HEK293 (cell line): ENCODE measurements at regions not wholly inside any gene's neighbourhood (a gene's known extent, or its start where the extent isn't known, plus 50 kb on each side); places are given as distances from the start of the nearest gene placed in this dataset.
A peak's percentile ranks its signal among the peaks of the same experiment; 100 is the strongest.

Experiments
- CTCF ChIA-PET: fragments of 350-600 bp; formaldehyde crosslinking; extraction: SDS; loops from one replicate; lab custom pipeline; 2021; ENCODE audit warnings: antibody characterized with exemption; lab: Yijun Ruan, JAX
- POLR2A ChIA-PET: fragments of 300-600 bp; formaldehyde crosslinking; extraction: SDS; loops from one replicate; lab custom pipeline; 2020; ENCODE audit warnings: antibody characterized with exemption, inconsistent platforms; lab: Yijun Ruan, JAX
- H3K27ac ChIP-seq: fragments of 200-500 bp; sonication (Bioruptor generic); 2 replicates; pipeline ENCODE4 v1.5.1; 2014; ENCODE audit warnings: low read depth, low read length, control low read depth, inconsistent platforms; ENCODE audit errors: extremely low read depth
- H3K36me3 ChIP-seq, 2 experiments: fragments of 200-500 bp in 1 of 2; sonication (Bioruptor generic) in 1 of 2; 1 replicate in 1 of 2; 2 replicates in 1 of 2; pipeline ENCODE4 v1.5.1; 2014 to 2017; ENCODE audit warnings: inconsistent platforms in 2 of 2, low read length in 2 of 2; ENCODE audit not compliant: control insufficient read depth in 2 of 2, insufficient read depth in 1 of 2
- H3K4me1 ChIP-seq: fragments of 200-500 bp; sonication (Bioruptor generic); 2 replicates; pipeline ENCODE4 v1.5.1; 2014; ENCODE audit warnings: mild to moderate bottlenecking, low read length, inconsistent platforms; ENCODE audit not compliant: control insufficient read depth, insufficient read depth
- H3K4me3 ChIP-seq: 2 replicates; pipeline ENCODE4 v1.5.1; 2011; ENCODE audit warnings: low read depth, mild to moderate bottlenecking, control low read depth, low read length, moderate library complexity
- H3K9me3 ChIP-seq: fragments of 200-500 bp; sonication (Bioruptor generic); 2 replicates; pipeline ENCODE4 v1.5.1; 2014; ENCODE audit warnings: low read depth, low read length, inconsistent platforms; ENCODE audit not compliant: control insufficient read depth, insufficient read depth
- GFI1B ChIP-seq: fragments of 450-650 bp; formaldehyde crosslinking; IDR thresholded peaks from 2 replicates; pipeline ENCODE4 v1.5.1; 2016; ENCODE audit warnings: missing biosample characterization, missing genetic modification characterization
- GLIS1 ChIP-seq: fragments of 450-650 bp; formaldehyde crosslinking; IDR thresholded peaks from 2 replicates; pipeline ENCODE4 v1.5.1; 2016; ENCODE audit warnings: missing biosample characterization, missing genetic modification characterization
- HOXC10 ChIP-seq: sonication (generic); formaldehyde crosslinking; IDR thresholded peaks from 2 replicates; pipeline ENCODE4 v1.8.1; 2023; ENCODE audit warnings: mild to moderate bottlenecking, missing genetic modification reagents
- HOXD13 ChIP-seq: sonication (generic); formaldehyde crosslinking; IDR thresholded peaks from 2 replicates; pipeline ENCODE4 v1.8.0; 2022; ENCODE audit warnings: missing genetic modification reagents, borderline replicate concordance
- KLF16 ChIP-seq: fragments of 450-650 bp; formaldehyde crosslinking; IDR thresholded peaks from 2 replicates; pipeline ENCODE4 v1.5.1; 2017; ENCODE audit warnings: missing biosample characterization, missing genetic modification characterization
- REPIN1 ChIP-seq: fragments of 450-650 bp; formaldehyde crosslinking; IDR thresholded peaks from 2 replicates; pipeline ENCODE4 v1.5.1; 2017; ENCODE audit warnings: missing biosample characterization, missing genetic modification characterization, low read depth
- SP2 ChIP-seq: fragments of 450-650 bp; formaldehyde crosslinking; IDR thresholded peaks from 2 replicates; pipeline ENCODE4 v1.5.1; 2016; ENCODE audit warnings: missing biosample characterization, missing genetic modification characterization
- ZBTB21 ChIP-seq: fragments of 450-650 bp; formaldehyde crosslinking; IDR thresholded peaks from 2 replicates; pipeline ENCODE4 v1.5.1; 2017; ENCODE audit warnings: missing biosample characterization, missing genetic modification characterization
- ZEB2 ChIP-seq: fragments of 450-650 bp; formaldehyde crosslinking; IDR thresholded peaks from 2 replicates; pipeline ENCODE4 v1.5.1; 2016; ENCODE audit warnings: missing biosample characterization, missing genetic modification characterization
- ZFP69B ChIP-seq: fragments of 450-650 bp; formaldehyde crosslinking; IDR thresholded peaks from 2 replicates; pipeline ENCODE4 v1.5.1; 2016; ENCODE audit warnings: missing biosample characterization, missing genetic modification characterization
- ZIC2 ChIP-seq: fragments of 450-650 bp; formaldehyde crosslinking; IDR thresholded peaks from 2 replicates; pipeline ENCODE4 v1.5.1; 2016; ENCODE audit warnings: missing biosample characterization, missing genetic modification characterization
- ZNF10 ChIP-seq: fragments of 450-650 bp; formaldehyde crosslinking; IDR thresholded peaks from 2 replicates; pipeline ENCODE4 v1.5.1; 2017; ENCODE audit warnings: missing biosample characterization, missing genetic modification characterization
- ZNF157 ChIP-seq: fragments of 450-650 bp; formaldehyde crosslinking; IDR thresholded peaks from 2 replicates; pipeline ENCODE4 v1.5.1; 2016; ENCODE audit warnings: missing biosample characterization, missing genetic modification characterization
- ZNF184 ChIP-seq: fragments of 450-650 bp; IDR thresholded peaks from 2 replicates; pipeline ENCODE4 v1.5.1; 2018; ENCODE audit warnings: missing biosample characterization, mild to moderate bottlenecking, missing genetic modification characterization
- ZNF202 ChIP-seq: fragments of 450-650 bp; formaldehyde crosslinking; IDR thresholded peaks from 2 replicates; pipeline ENCODE4 v1.5.1; 2016; ENCODE audit warnings: missing biosample characterization, missing genetic modification characterization, borderline replicate concordance
- ZNF221 ChIP-seq: fragments of 450-650 bp; formaldehyde crosslinking; IDR thresholded peaks from 2 replicates; pipeline ENCODE4 v1.5.1; 2017; ENCODE audit warnings: missing biosample characterization, missing genetic modification characterization, borderline replicate concordance
- ZNF239 ChIP-seq: fragments of 450-650 bp; formaldehyde crosslinking; IDR thresholded peaks from 2 replicates; pipeline ENCODE4 v1.5.1; 2016; ENCODE audit warnings: missing biosample characterization, missing genetic modification characterization
- ZNF292 ChIP-seq: fragments of 450-650 bp; formaldehyde crosslinking; IDR thresholded peaks from 2 replicates; pipeline ENCODE4 v1.5.1; 2016; ENCODE audit warnings: low read depth, missing biosample characterization, missing genetic modification characterization, borderline replicate concordance
- ZNF324 ChIP-seq: fragments of 450-650 bp; formaldehyde crosslinking; IDR thresholded peaks from 2 replicates; pipeline ENCODE4 v1.5.1; 2016; ENCODE audit warnings: missing biosample characterization, missing genetic modification characterization
- ZNF391 ChIP-seq: fragments of 450-650 bp; formaldehyde crosslinking; IDR thresholded peaks from 2 replicates; pipeline ENCODE4 v1.5.1; 2016; ENCODE audit warnings: low read depth, missing biosample characterization, missing genetic modification characterization, borderline replicate concordance
- ZNF510 ChIP-seq: fragments of 450-650 bp; formaldehyde crosslinking; IDR thresholded peaks from 2 replicates; pipeline ENCODE4 v1.5.1; 2018; ENCODE audit warnings: mild to moderate bottlenecking, missing genetic modification characterization, missing biosample characterization; ENCODE audit not compliant: insufficient replicate concordance
- ZNF521 ChIP-seq: fragments of 450-650 bp; formaldehyde crosslinking; IDR thresholded peaks from 2 replicates; pipeline ENCODE4 v1.5.1; 2017; ENCODE audit warnings: missing biosample characterization, mild to moderate bottlenecking, missing genetic modification characterization
- ZNF561 ChIP-seq: fragments of 450-650 bp; IDR thresholded peaks from 2 replicates; pipeline ENCODE4 v1.5.1; 2018; ENCODE audit warnings: missing biosample characterization, missing genetic modification characterization, borderline replicate concordance
- ZNF571 ChIP-seq: fragments of 450-650 bp; formaldehyde crosslinking; IDR thresholded peaks from 2 replicates; pipeline ENCODE4 v1.5.0; 2017; ENCODE audit warnings: missing biosample characterization, missing genetic modification characterization
- ZNF621 ChIP-seq: fragments of 450-650 bp; formaldehyde crosslinking; IDR thresholded peaks from 2 replicates; pipeline ENCODE4 v1.5.1; 2017; ENCODE audit warnings: missing biosample characterization, missing genetic modification characterization
- ZNF660 ChIP-seq: fragments of 450-650 bp; IDR thresholded peaks from 2 replicates; pipeline ENCODE4 v1.5.1; 2018; ENCODE audit warnings: missing biosample characterization, mild to moderate bottlenecking, missing genetic modification characterization
- TF ChIP-seq, protein P1 (sequence below): fragments of 450-650 bp; formaldehyde crosslinking; optimal IDR thresholded peaks from 2 replicates; pipeline ENCODE3; 2016; ENCODE audit warnings: missing biosample characterization, mild to moderate bottlenecking, missing genetic modification characterization
- TF ChIP-seq, protein P2 (sequence below): fragments of 450-650 bp; formaldehyde crosslinking; IDR thresholded peaks from 2 replicates; pipeline ENCODE4 v1.5.1; 2016; ENCODE audit warnings: missing biosample characterization, missing genetic modification characterization
- TF ChIP-seq, protein P3 (sequence below): fragments of 450-650 bp; formaldehyde crosslinking; IDR thresholded peaks from 2 replicates; pipeline ENCODE4 v1.5.1; 2016; ENCODE audit warnings: missing biosample characterization, missing genetic modification characterization
- TF ChIP-seq, protein P4 (sequence below): fragments of 450-650 bp; formaldehyde crosslinking; IDR thresholded peaks from 2 replicates; pipeline ENCODE4 v1.5.1; 2017; ENCODE audit warnings: missing biosample characterization, missing genetic modification characterization

DNA sequence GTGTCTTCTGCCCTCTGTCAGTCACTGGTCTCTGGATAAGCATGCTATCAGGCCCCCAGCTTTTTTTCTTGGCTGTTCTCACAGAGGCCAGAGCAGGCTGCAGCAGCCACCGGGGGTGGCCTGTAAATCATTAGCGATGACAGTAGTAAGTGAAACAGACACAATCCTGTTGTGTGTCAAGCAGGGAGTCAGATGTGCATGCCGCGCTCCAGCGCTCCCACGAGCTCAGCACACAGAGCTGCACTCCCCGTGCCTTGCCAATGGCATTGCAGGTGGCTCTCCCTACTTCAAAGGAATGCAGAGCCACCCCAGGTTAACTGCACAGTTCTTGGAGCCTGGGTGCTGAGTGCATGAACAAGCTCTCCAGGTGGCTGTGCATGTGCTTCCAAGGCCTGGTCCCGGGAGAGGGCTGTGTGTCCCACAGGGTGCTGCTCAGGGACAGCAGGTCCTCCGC lies 226.1 kb downstream of the GLRX3 start:
- no peaks in the 10 kb centered on the region for H3K9me3 ChIP-seq
- H3K4me1 ChIP-seq: no peaks in the 10 kb centered on the region
- H3K27ac ChIP-seq: no peak overlapping the region
- ChIA-PET POLR2A (no interaction called here), CTCF (no interaction called here)
- H3K36me3 ChIP-seq: no peaks in the 10 kb centered on the region
- H3K4me3 ChIP-seq: no peak overlapping the region
- 0 out of 2 replicates have a peak, but pooled peaks have one; percentile 25 for TF ChIP-seq ZIC2 (tag by site-specific recombination)
- TF ChIP-seq, protein P1, sequence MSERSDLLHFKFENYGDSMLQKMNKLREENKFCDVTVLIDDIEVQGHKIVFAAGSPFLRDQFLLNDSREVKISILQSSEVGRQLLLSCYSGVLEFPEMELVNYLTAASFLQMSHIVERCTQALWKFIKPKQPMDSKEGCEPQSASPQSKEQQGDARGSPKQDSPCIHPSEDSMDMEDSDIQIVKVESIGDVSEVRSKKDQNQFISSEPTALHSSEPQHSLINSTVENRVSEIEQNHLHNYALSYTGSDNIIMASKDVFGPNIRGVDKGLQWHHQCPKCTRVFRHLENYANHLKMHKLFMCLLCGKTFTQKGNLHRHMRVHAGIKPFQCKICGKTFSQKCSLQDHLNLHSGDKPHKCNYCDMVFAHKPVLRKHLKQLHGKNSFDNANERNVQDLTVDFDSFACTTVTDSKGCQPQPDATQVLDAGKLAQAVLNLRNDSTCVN (tag by site-specific recombination): no peak

DNA sequence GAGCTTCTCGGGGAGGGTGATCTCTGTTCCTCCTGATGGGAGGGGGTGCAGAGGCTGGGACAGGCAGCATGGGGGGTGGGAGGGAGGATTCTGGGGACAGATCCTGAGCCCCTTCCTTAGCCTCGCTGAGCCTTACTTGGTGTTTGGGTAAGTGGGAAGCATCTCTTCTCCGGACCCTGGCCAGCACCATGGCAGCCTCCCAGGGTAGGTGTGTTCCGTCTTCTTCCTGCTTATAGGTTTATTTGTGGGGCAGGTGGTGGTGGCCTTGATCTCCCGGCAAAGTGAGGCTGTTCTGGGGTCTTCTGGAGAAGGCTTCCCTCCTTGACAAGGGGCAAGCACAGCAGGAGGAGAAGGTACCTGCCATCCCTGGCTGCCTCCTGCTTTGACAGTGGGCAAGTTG lies 226.9 kb downstream of the GLRX3 start:
- CTCF ChIA-PET: no interaction called here
- H3K36me3 ChIP-seq: no peaks in the 10 kb centered on the region
- TF ChIP-seq ZNF239 (tag by site-specific recombination): no peak
- TF ChIP-seq, protein P2, sequence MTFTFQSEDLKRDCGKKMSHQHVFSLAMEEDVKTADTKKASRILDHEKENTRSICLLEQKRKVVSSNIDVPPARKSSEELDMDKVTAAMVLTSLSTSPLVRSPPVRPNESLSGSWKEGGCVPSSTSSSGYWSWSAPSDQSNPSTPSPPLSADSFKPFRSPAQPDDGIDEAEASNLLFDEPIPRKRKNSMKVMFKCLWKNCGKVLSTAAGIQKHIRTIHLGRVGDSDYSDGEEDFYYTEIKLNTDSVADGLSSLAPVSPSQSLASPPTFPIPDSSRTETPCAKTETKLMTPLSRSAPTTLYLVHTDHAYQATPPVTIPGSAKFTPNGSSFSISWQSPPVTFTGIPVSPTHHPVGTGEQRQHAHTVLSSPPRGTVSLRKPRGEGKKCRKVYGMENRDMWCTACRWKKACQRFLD (tag by site-specific recombination): no peak
- TF ChIP-seq ZNF621 (tag by site-specific recombination): no peak
- TF ChIP-seq ZEB2 (tag by site-specific recombination): no peak
- no peak for TF ChIP-seq ZNF391
- TF ChIP-seq, protein P3, sequence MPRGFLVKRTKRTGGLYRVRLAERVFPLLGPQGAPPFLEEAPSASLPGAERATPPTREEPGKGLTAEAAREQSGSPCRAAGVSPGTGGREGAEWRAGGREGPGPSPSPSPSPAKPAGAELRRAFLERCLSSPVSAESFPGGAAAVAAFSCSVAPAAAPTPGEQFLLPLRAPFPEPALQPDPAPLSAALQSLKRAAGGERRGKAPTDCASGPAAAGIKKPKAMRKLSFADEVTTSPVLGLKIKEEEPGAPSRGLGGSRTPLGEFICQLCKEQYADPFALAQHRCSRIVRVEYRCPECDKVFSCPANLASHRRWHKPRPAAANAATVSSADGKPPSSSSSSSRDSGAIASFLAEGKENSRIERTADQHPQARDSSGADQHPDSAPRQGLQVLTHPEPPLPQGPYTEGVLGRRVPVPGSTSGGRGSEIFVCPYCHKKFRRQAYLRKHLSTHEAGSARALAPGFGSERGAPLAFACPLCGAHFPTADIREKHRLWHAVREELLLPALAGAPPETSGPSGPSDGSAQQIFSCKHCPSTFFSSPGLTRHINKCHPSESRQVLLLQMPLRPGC (tag by site-specific recombination): no peak
- no peak for TF ChIP-seq GLIS1 (tag by site-specific recombination)
- no peak for TF ChIP-seq SP2 (tag by site-specific recombination)
- no peak for TF ChIP-seq ZFP69B (tag by site-specific recombination)
- TF ChIP-seq ZNF157 (tag by site-specific recombination): no peak
- TF ChIP-seq GFI1B: no peak
- no peak for TF ChIP-seq ZNF10 (tag by site-specific recombination)
- TF ChIP-seq ZNF561 (tag by site-specific recombination): no peak
- TF ChIP-seq KLF16 (tag by site-specific recombination): no peak
- TF ChIP-seq REPIN1 (tag by site-specific recombination): no peak
- no peak for TF ChIP-seq ZNF184 (tag by site-specific recombination)
- TF ChIP-seq ZNF221 (tag by site-specific recombination): no peak
- TF ChIP-seq, all 188 proteins: peak for 0
- H3K4me1 ChIP-seq: no peaks in the 10 kb centered on the region
- H3K27ac ChIP-seq: no peak overlapping the region
- POLR2A ChIA-PET: no interaction called here
- no peak overlapping the region for H3K4me3 ChIP-seq
- H3K9me3 ChIP-seq: no peaks in the 10 kb centered on the region

DNA sequence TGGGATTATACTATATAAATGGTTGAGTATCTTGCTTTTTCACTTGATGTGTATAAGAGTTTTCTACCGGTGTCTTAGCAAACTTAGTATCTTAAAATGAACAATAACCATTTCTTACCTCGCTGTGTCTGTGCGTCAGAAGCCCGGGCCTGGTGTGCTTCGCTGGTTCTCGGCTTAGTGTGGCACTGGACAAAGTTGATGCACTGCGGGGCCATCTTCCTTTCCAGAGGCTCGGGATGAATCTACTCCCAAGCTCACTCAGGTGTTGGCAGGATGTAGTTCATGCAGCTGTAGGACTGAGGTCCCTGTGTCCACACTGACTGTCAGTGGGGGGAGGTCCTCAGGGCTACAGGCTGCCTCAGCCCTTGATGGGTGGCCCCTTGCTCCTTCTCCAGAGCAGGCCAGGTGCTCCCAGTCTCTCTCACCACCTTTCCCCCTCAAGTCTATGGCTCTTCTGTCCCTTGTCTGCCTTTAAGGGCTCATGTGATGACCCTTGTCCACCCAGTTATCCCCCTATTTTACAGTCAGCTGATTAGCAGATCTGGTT lies 227.8 kb downstream of the GLRX3 start:
- H3K4me3 ChIP-seq: no peak overlapping the region
- H3K9me3 ChIP-seq: no peaks in the 10 kb centered on the region
- H3K27ac ChIP-seq: no peak overlapping the region
- ChIA-PET POLR2A (no interaction called here), CTCF (interaction anchor here (0.6 kb wide), 1 partner anchor 1085 kb away, joined by 3 read pairs; no protein-coding TSS in a partner anchor)
- H3K36me3 ChIP-seq: no peaks in the 10 kb centered on the region
- no peaks in the 10 kb centered on the region for H3K4me1 ChIP-seq
- TF ChIP-seq HOXD13 (CRISPR knock-in tag): no peak
- TF ChIP-seq ZNF521 (tag by site-specific recombination): no peak
- TF ChIP-seq ZNF510 (tag by site-specific recombination): no peak
- no peak for TF ChIP-seq ZBTB21 (tag by site-specific recombination)
- no peak for TF ChIP-seq ZNF324 (tag by site-specific recombination)
- no peak for TF ChIP-seq ZNF292 (tag by site-specific recombination)
- no peak for TF ChIP-seq HOXC10 (CRISPR knock-in tag)
- TF ChIP-seq ZNF660 (tag by site-specific recombination): no peak
- TF ChIP-seq, protein P4, sequence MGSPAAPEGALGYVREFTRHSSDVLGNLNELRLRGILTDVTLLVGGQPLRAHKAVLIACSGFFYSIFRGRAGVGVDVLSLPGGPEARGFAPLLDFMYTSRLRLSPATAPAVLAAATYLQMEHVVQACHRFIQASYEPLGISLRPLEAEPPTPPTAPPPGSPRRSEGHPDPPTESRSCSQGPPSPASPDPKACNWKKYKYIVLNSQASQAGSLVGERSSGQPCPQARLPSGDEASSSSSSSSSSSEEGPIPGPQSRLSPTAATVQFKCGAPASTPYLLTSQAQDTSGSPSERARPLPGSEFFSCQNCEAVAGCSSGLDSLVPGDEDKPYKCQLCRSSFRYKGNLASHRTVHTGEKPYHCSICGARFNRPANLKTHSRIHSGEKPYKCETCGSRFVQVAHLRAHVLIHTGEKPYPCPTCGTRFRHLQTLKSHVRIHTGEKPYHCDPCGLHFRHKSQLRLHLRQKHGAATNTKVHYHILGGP (tag by site-specific recombination): no peak
- TF ChIP-seq ZNF202: no peak
- no peak for TF ChIP-seq ZNF571 (tag by site-specific recombination)
